NCI-H82 treated with DMSO at 0.1 percent for 48 hours (cell line): ENCODE measurements at regions not wholly inside any gene's neighbourhood (a gene's known extent, or its start where the extent isn't known, plus 50 kb on each side); places are given as distances from the start of the nearest gene placed in this dataset.

Experiments used
- DNase-seq: peaks from one replicate; lab custom pipeline; 2025; ENCODE audit not compliant: unreplicated experiment; lab: John Stamatoyannopoulos, UW

DNA sequence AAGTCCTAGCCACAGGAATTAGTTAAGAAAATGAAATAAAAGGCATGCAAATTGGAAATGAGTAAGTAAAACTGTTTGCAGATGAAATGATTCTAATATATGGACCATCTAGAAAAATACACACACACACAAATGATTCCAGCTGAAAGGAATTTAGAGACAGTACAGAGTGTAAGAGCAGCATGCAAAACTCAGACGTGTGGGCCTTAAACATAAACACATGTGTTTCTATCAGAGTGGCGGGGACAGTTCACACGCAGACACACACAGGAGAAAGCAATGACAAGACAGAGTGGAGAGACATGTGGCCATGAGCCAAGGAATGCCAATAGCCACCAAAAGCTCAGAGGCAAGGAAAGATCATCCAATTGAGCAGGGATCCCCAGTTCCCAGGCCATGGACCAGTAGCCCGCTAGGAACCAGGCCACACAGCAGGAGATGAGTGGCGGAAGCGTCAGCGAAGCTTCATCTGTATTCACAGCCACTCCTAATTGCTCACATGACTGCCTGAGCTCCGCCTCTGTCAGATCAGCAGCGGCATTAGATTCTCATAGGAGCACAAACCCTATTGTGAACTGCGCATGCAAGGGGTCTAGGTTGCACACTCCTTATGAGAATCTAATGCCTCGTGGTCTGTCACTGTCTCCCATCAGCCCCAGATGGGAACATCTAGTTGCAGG is 155.4 kb downstream of the ARL4C start:
- no peak for DNase-seq

DNA sequence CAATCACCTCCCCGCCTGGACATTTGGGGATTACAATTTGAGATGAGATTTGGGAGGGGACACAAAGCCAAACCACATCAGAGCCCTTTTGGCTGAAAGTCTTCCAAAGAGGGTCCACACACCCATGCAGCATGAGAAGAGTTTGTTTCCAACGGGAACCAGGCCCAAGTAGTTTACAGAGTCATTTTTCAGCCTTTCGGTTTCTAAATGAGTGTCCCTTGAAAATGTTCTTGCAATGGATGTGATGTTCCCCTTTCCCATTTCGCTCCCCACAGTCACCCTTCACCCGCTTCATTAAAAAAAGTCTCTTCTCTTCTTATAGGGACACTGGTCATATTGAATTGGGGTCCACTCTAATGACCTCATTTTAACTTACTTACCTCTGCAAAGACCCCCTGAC is 157.4 kb downstream of the ARL4C start:
- DNase-seq = no peak

DNA sequence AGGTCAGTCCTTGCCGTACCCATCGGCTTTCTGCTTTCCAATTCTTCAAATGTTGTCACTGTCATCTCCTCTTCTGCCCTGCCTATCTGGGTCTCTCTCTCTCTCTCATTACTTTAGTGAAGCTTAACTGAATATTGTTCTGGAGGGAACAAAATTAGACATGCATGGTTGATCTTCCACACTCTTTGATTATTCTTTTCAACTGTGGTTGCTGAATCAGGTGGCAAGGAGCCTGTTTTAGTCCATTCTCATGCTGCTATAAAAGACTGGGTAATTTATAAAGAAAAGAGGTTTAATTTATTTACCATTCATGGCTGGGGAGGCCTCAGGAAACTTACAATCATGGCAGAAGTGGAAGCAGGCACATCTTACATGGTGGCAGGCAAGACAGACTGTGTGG is 157.9 kb downstream of the ARL4C start:
- DNase-seq = no peak

DNA sequence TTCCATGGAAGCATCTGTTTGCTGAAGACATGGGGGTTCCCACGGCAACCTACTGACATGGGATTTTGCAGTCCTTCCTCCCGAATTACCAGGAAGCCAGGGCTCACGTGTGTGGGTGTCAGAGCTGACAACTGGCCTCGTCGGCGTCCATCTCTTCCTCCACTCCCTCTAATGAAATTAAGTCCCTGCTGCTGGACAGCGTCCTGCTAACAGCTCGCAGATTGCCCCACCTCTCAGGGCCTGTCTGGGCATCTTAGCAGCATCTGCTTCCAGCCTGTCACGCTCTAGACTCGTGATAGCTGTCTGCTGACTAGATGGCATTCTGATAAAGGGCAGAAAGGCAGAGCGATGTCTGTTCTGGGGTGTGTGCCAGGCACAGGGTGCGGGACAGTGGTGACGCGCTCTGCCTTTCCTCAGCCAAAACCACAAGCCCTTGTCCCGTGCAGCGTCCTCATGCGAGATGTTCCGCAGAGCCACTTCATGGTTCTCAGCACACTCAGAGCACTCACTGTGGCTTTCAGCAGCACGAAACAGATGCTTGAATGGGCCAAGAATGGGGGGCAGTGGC is 161.1 kb downstream of the ARL4C start:
- no peak for DNase-seq

DNA sequence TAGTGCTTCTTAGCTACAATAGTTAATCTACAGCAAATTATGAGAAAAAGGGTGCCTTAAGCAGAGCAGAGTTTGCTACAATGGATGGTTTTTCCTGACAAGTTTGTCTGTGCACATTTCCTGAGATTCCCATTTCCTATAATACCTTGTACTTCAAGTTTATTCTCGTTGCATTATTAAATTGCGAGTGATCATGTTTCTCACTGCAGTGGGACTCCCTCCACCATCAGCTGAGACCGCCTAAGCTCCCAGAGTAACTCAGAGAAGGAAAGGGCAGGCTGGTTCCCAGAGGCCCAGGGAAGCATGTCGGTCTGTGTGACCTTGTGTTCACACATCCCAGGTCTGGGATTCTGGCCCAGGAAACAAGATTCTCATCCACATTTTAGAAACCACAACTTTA is 162.1 kb downstream of the ARL4C start:
- DNase-seq = no peak

- DNase-seq = no peak
Observed at GRCh38 chr2:234334151-234334550, 162.7 kb downstream of the ARL4C start.

GRCh38 chr2:234333168-234334130 is 163.4 kb downstream of the ARL4C start:
- no peak for DNase-seq

GRCh38 chr2:234331966-234332365 is 164.9 kb downstream of the ARL4C start:
- no peak for DNase-seq

GRCh38 chr2:234331566-234331965 is 165.3 kb downstream of the ARL4C start:
- no peak for DNase-seq

- DNase-seq = no peak
Observed at GRCh38 chr2:234330902-234331301, 166.0 kb downstream of the ARL4C start.

GRCh38 chr2:234329202-234329960 is 167.5 kb downstream of the ARL4C start:
- DNase-seq = no peak

- no peak for DNase-seq
Observed at GRCh38 chr2:234328444-234328990, 168.4 kb downstream of the ARL4C start.

- no peak for DNase-seq
Observed at GRCh38 chr2:234326694-234327093, 170.2 kb downstream of the ARL4C start.

DNA sequence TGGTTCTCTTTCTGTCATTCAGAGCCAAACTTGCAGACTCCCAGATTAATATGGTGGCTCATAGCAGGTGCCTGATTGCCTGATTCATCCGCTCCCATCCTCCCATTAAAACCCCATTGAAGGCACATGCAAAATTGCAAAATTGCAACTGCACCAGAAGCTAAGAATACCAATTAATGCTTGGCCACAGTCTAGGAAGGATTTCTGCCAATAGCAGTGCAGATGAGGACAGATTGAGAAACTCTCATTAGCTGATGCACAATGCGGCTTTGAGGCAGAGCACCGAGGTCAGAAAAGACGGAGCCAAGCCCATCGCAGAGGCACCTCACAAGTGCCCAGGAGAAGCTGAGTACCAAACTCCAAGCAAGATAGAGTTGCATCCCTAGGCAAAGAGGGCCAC is 172.8 kb downstream of the ARL4C start:
- no peak for DNase-seq

DNA sequence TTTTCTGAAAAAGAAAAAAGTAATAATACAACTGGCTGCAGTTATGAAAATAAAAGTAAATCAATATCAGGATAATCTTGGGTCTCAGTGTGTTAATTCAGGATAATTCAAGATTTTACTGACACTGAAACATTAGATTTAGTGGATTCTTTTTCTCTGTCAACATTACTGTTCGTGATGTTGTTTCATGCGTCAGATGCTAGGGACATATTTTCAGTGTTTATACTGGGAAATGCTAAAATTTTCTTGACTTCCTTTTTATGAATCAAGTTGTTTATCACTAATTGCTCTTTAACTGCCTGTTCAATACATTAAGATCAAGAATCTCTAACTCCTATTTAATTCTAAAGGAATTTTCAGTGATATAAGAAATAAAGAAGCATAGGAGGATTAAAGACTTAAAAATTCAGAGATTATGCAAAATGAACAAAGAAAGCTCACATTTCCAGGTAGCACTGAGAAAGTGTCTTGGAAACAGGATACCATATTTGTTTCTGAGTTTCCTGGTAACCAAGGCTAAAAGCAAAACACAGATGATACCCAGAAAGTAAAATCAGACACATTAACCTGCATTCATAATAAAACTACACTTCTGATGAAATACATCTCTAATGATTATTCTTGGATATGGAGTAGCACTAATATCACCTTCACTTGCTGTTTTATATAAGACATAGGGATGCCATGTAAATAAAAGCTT is 174.0 kb downstream of the ARL4C start:
- DNase-seq = no peak

- no peak for DNase-seq
Observed at GRCh38 chr2:234320066-234320465, 176.8 kb downstream of the ARL4C start.

- no peak for DNase-seq
Observed at GRCh38 chr2:234318361-234318760, 178.5 kb downstream of the ARL4C start.

DNA sequence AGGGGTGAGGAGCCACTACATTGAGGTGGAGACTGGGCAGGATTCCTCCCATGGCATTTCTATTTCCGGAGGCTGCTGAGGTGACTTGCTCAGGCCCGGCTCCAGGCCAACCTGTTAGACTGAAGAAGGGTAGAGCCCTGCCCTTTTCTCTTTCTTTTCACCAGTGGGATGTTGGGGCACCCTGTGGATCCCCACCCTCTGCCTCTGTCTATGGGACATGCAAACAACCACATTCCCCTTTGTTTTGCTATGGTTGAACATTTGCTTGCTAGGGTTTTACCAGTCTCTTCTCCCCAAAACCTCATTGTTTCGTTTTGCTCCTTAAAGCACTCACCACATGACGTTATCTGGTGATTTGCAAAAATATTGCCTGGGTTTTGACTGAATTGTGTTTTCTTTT is 183.3 kb downstream of the ARL4C start:
- no peak for DNase-seq

DNA sequence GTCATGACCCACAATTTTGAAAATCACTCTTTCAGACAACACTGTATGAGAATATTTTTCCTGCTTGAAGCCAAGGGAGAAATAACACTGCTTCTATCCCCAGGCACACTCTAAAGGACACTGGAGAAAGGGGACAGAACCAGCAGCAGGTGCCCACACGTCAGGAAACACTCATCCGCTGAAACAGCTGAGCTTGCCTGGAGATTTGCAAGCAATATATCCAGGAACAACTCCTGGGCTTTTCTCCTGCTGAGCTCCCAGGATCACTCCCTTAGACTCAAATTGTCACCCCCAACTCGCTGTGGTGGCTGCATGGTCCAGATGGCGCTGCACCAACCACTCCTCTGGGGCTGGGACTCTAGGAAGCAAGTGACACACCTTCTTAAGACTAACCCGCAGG is 186.7 kb downstream of the ARL4C start:
- DNase-seq = no peak

GRCh38 chr2:234309431-234309830 is 187.4 kb downstream of the ARL4C start:
- no peak for DNase-seq
